SK-N-SH (cell line): ENCODE measurements at regions not wholly inside any gene's neighbourhood (a gene's known extent, or its start where the extent isn't known, plus 50 kb on each side); places are given as distances from the start of the nearest gene placed in this dataset.

Source experiments
- CTCF ChIA-PET: fragments of 300-600, 350-600 bp; formaldehyde crosslinking; extraction: SDS; loops from one replicate; lab custom pipeline; 2021; lab: Yijun Ruan, JAX
- POLR2A ChIA-PET: fragments of 350-600 bp; sonication (Branson Sonifier 250); formaldehyde crosslinking; extraction: SDS; loops from one replicate; lab custom pipeline; 2020; ENCODE audit warnings: antibody characterized with exemption, inconsistent platforms; lab: Yijun Ruan, JAX
- DNase-seq: peaks from one replicate; pipeline ENCODE4 v3.0.0; 2012
- H2AFZ ChIP-seq: fragments of 200-600 bp; sonication (generic); 2 replicates; pipeline ENCODE4 v1.8.1; 2016; ENCODE audit warnings: antibody characterized with exemption, mild to moderate bottlenecking, low read depth
- H3F3A ChIP-seq: fragments of 200-600 bp; sonication (generic); replicated peaks from 2 replicates; pipeline ENCODE3; 2016; ENCODE audit warnings: antibody characterized with exemption, mild to moderate bottlenecking; ENCODE audit not compliant: insufficient read depth
- H3K27ac ChIP-seq, 2 experiments: fragments of 200-500 bp in 1 of 2; fragments of 200-600 bp in 1 of 2; sonication (Bioruptor generic) in 1 of 2; sonication (generic), shearing (Covaris generic) in 1 of 2; 2 replicates each; pipeline versions ENCODE4 v1.5.1 to v1.6.1; 2014 to 2016; ENCODE audit warnings: low read depth in 2 of 2, inconsistent platforms in 1 of 2, low read length in 1 of 2, mild to moderate bottlenecking in 1 of 2, mixed read lengths in 1 of 2
- H3K27me3 ChIP-seq: fragments of 200-600 bp; sonication (generic), shearing (Covaris generic); 2 replicates; pipeline ENCODE4 v1.6.1; 2016; ENCODE audit warnings: mixed run types; ENCODE audit not compliant: insufficient read depth
- H3K36me3 ChIP-seq, 2 experiments: fragments of 200-500 bp in 1 of 2; fragments of 200-600 bp in 1 of 2; sonication (Bioruptor generic) in 1 of 2; sonication (generic) in 1 of 2; replicated peaks in 1 of 2; 2 replicates each; pipeline versions ENCODE3 to v1.5.1; 2014 to 2016; ENCODE audit warnings: low read length in 1 of 2, mild to moderate bottlenecking in 1 of 2; ENCODE audit not compliant: insufficient read depth in 2 of 2, control insufficient read depth in 1 of 2
- H3K4me1 ChIP-seq, 2 experiments: fragments of 200-500 bp in 1 of 2; fragments of 200-600 bp in 1 of 2; sonication (Bioruptor generic) in 1 of 2; sonication (generic), shearing (Covaris generic) in 1 of 2; 2 replicates each; pipeline versions ENCODE4 v1.5.1 to v1.6.1; 2014 to 2016; ENCODE audit warnings: low read depth in 1 of 2, low read length in 1 of 2, mixed run types in 1 of 2; ENCODE audit not compliant: insufficient read depth in 2 of 2, control insufficient read depth in 1 of 2
- H3K4me2 ChIP-seq: fragments of 200-600 bp; sonication (generic), shearing (Covaris generic); 2 replicates; pipeline ENCODE4 v1.6.1; 2017; ENCODE audit warnings: mixed run types
- H3K4me3 ChIP-seq, 2 experiments: fragments of 200-500 bp in 1 of 2; fragments of 200-600 bp in 1 of 2; sonication (Bioruptor generic) in 1 of 2; sonication (generic), shearing (Covaris generic) in 1 of 2; 2 replicates each; pipeline versions ENCODE4 v1.5.1 to v1.8.1; 2014 to 2016; ENCODE audit warnings: low read depth in 2 of 2, inconsistent platforms in 1 of 2, low read length in 1 of 2, mild to moderate bottlenecking in 1 of 2, mixed read lengths in 1 of 2, moderate library complexity in 1 of 2
- H3K79me2 ChIP-seq: fragments of 200-600 bp; sonication (generic); 2 replicates; pipeline ENCODE4 v1.8.1; 2017; ENCODE audit warnings: mild to moderate bottlenecking; ENCODE audit not compliant: insufficient read depth
- H3K9ac ChIP-seq: fragments of 200-600 bp; sonication (generic); 2 replicates; pipeline ENCODE4 v1.6.1; 2017; ENCODE audit warnings: mixed run types
- H3K9me2 ChIP-seq: fragments of 200-600 bp; sonication (generic); 2 replicates; pipeline ENCODE4 v1.6.1; 2017; ENCODE audit warnings: mixed run types
- H3K9me3 ChIP-seq: fragments of 200-600 bp; sonication (generic); 2 replicates; pipeline ENCODE4 v1.6.1; 2017; ENCODE audit warnings: mixed run types, mild to moderate bottlenecking, moderate library complexity
- H4K20me1 ChIP-seq: fragments of 200-600 bp; sonication (generic); 2 replicates; pipeline ENCODE4 v1.6.1; 2017; ENCODE audit warnings: mild to moderate bottlenecking, mixed run types; ENCODE audit not compliant: insufficient read depth
- CHD2 ChIP-seq: fragments of 150-350 bp; IDR thresholded peaks from 2 replicates; pipeline ENCODE4 v1.6.1; 2018; ENCODE audit warnings: low read length; ENCODE audit not compliant: partially characterized antibody
- ELF1 ChIP-seq: IDR thresholded peaks from 2 replicates; pipeline ENCODE4 v1.4.0; 2012
- FOXM1 ChIP-seq: IDR thresholded peaks from 2 replicates; pipeline ENCODE4 v1.4.0; 2012; ENCODE audit warnings: low read depth, mild to moderate bottlenecking
- GABPA ChIP-seq: IDR thresholded peaks from 2 replicates; pipeline ENCODE4 v1.4.0; 2012; ENCODE audit warnings: low read depth, mild to moderate bottlenecking
- IRF3 ChIP-seq: fragments of 150-350 bp; IDR thresholded peaks from 2 replicates; pipeline ENCODE4 v1.6.1; 2016; ENCODE audit warnings: mild to moderate bottlenecking, low read depth, low read length
- MAX ChIP-seq: IDR thresholded peaks from 2 replicates; pipeline ENCODE4 v1.4.0; 2012; ENCODE audit warnings: low read depth
- MXI1 ChIP-seq: IDR thresholded peaks from 2 replicates; pipeline ENCODE4 v1.6.1; 2012; ENCODE audit warnings: mild to moderate bottlenecking, low read depth, low read length, improper control_type of control experiment
- NFIC ChIP-seq: IDR thresholded peaks from 2 replicates; pipeline ENCODE4 v1.4.0; 2012; ENCODE audit warnings: borderline replicate concordance
- POLR2AphosphoS5 ChIP-seq: IDR thresholded peaks from 2 replicates; pipeline ENCODE4 v1.6.1; 2012; ENCODE audit warnings: low read depth, low read length
- RCOR1 ChIP-seq: fragments of 150-350 bp; IDR thresholded peaks from 2 replicates; pipeline ENCODE4 v1.6.1; 2017; ENCODE audit warnings: antibody characterized with exemption, low read length
- REST ChIP-seq: IDR thresholded peaks from 2 replicates; pipeline ENCODE4 v1.6.1; 2012; ENCODE audit warnings: mild to moderate bottlenecking, low read depth, low read length, moderate library complexity
- RFX5 ChIP-seq: IDR thresholded peaks from 2 replicates; pipeline ENCODE4 v1.6.1; 2012; ENCODE audit warnings: mild to moderate bottlenecking, improper control_type of control experiment, low read length
- RXRA ChIP-seq: IDR thresholded peaks from 2 replicates; pipeline ENCODE4 v1.4.0; 2012; ENCODE audit warnings: low read depth, mild to moderate bottlenecking, borderline replicate concordance
- TAF1 ChIP-seq: IDR thresholded peaks from 2 replicates; pipeline ENCODE4 v1.6.1; 2012; ENCODE audit warnings: low read depth, mild to moderate bottlenecking, low read length, moderate library complexity, borderline replicate concordance
- TCF12 ChIP-seq: IDR thresholded peaks from 2 replicates; pipeline ENCODE4 v1.4.0; 2012
- TEAD4 ChIP-seq: IDR thresholded peaks from 2 replicates; pipeline ENCODE4 v1.4.0; 2012; ENCODE audit warnings: mild to moderate bottlenecking, borderline replicate concordance; ENCODE audit not compliant: insufficient read depth
- USF2 ChIP-seq: fragments of 150-350 bp; IDR thresholded peaks from 2 replicates; pipeline ENCODE4 v1.6.1; 2017; ENCODE audit warnings: antibody characterized with exemption, low read length, low read depth, borderline replicate concordance
- YY1 ChIP-seq: IDR thresholded peaks from 2 replicates; pipeline ENCODE4 v1.4.0; 2012; ENCODE audit warnings: low read depth, mild to moderate bottlenecking

- TF ChIP-seq REST: no peak
- TF ChIP-seq TCF12: no peak
Observed at GRCh38 chr4:160795216-160795615, 1368.6 kb downstream of the FSTL5 start (continued).

- Histone ChIP-seq H3K36me3 (no peaks in the 10 kb centered on the region), H3K9me3 (no peaks in the 10 kb centered on the region), H3K4me2 (no peak overlapping the region), H4K20me1 (no peaks in the 10 kb centered on the region), H3K27ac (no peak overlapping the region), H3K27me3 (no peaks in the 10 kb centered on the region), H3F3A (no peaks in the 10 kb centered on the region), H3K79me2 (no peaks in the 10 kb centered on the region), H3K9ac (no peak overlapping the region), H2AFZ (no peak overlapping the region), H3K4me3 (no peak overlapping the region), H3K4me1 (no peaks in the 10 kb centered on the region), H3K9me2 (no peaks in the 10 kb centered on the region)
- ChIA-PET CTCF (no interaction called here), POLR2A (no interaction called here)
- DNase-seq: no peak
- no peak for TF ChIP-seq CHD2
- TF ChIP-seq NFIC: no peak
- TF ChIP-seq TEAD4: no peak
- no peak for TF ChIP-seq USF2
- TF ChIP-seq ELF1: no peak
- no peak for TF ChIP-seq GABPA
- TF ChIP-seq MAX: no peak
- no peak for TF ChIP-seq RCOR1
- no peak for TF ChIP-seq TAF1
- no peak for TF ChIP-seq YY1
- no peak for TF ChIP-seq FOXM1
- no peak for TF ChIP-seq RXRA
- no peak for TF ChIP-seq POLR2AphosphoS5
- no peak for TF ChIP-seq RFX5
- no peak for TF ChIP-seq MXI1
- TF ChIP-seq IRF3: no peak
- no peak for TF ChIP-seq REST
Observed at GRCh38 chr4:160808174-160808573, 1355.6 kb downstream of the FSTL5 start.
